ENCODE measurements at regions not wholly inside any gene's neighbourhood (a gene's known extent, or its start where the extent isn't known, plus 50 kb on each side); places are given as distances from the start of the nearest gene placed in this dataset.

DNA sequence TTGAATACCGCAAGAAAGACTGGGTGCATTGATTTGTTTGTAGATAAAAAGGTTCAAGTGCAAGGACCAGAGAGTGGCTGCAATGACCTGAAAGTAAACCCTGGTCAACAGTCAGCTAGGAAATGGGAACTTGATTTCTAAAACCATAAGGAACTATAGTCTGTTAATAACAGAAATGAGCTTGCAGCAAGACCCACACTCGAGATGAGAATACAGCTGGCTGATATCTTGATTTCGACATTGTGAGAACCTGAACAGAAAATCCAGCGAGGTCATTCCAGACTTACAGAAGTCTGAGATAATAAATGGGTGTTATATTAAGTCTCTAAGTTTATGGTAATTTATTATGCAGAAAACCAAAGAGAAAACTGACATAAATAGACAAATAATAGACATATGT is 177.3 kb downstream of the NFKBIZ start:
- no peak overlapping the region for H3K4me3 ChIP-seq (ENCODE audit: low read depth in 1 of 3, low read length in 3 of 3)
- no peak overlapping the region for H3K27ac ChIP-seq (ENCODE audit: low read depth in 1 of 2, low read length in 2 of 2)
- TF ChIP-seq RAD21 (IDR thresholded peaks at IDR 0.05), result no peak
- TF ChIP-seq, protein P1, sequence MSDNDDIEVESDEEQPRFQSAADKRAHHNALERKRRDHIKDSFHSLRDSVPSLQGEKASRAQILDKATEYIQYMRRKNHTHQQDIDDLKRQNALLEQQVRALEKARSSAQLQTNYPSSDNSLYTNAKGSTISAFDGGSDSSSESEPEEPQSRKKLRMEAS (IDR thresholded peaks at IDR 0.05), result peak; percentile 13
- H3K9ac ChIP-seq (ENCODE audit: low read depth in 1 of 2, low read length in 2 of 2), result no peak overlapping the region
- no peaks in the 10 kb centered on the region for H3K9me3 ChIP-seq (ENCODE audit: control insufficient read depth in 4 of 4, low read length in 3 of 4)
- WGBS, result 72% methylated on average over 4 of the region's 4 CpGs
- no peaks in the 10 kb centered on the region for H3K27me3 ChIP-seq (ENCODE audit: control insufficient read depth in 4 of 4, insufficient read depth in 4 of 4, low read length in 3 of 4)
- no peak for DNase-seq (ENCODE audit: low spot score)
- no peaks in the 10 kb centered on the region for H3K36me3 ChIP-seq (ENCODE audit: control insufficient read depth in 4 of 4, insufficient read depth in 3 of 4, low read depth in 1 of 4, low read length in 3 of 4)
- H3K4me1 ChIP-seq (ENCODE audit: control insufficient read depth in 4 of 4, insufficient read depth in 4 of 4, low read length in 3 of 4), result no peaks in the 10 kb centered on the region

DNA sequence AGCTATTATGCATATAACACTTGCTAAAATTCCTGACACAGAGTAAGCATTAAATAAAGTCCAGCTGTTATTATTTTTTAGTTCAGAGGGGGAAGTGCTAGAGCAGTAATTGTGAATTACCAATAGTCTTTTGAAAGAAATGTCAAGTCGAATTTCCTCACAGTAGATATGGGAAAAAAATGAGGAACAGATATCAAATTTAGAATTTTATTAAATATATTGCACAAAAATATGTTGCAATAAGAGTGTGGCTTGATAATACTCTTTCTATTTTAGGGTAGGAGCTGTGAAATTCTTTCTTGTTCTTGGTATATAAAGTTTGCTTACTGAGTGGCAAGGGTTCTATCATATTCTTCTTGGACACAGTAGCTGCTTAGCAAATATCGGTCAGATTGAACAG is 181.3 kb downstream of the NFKBIZ start:
- no peak overlapping the region for H3K4me3 ChIP-seq (ENCODE audit: low read depth in 1 of 3, low read length in 3 of 3)
- no peak for DNase-seq (ENCODE audit: low spot score)
- no peak overlapping the region for H3K27ac ChIP-seq (ENCODE audit: low read depth in 1 of 2, low read length in 2 of 2)
- no peaks in the 10 kb centered on the region for H3K4me1 ChIP-seq (ENCODE audit: control insufficient read depth in 4 of 4, insufficient read depth in 4 of 4, low read length in 3 of 4)
- H3K27me3 ChIP-seq (ENCODE audit: control insufficient read depth in 4 of 4, insufficient read depth in 4 of 4, low read length in 3 of 4), result no peaks in the 10 kb centered on the region
- H3K9ac ChIP-seq (ENCODE audit: low read depth in 1 of 2, low read length in 2 of 2), result no peak overlapping the region
- H3K9me3 ChIP-seq (ENCODE audit: control insufficient read depth in 4 of 4, low read length in 3 of 4), result no peaks in the 10 kb centered on the region
- 78% methylated on average over 2 of the region's 2 CpGs for WGBS
- TF ChIP-seq HNF4G (IDR thresholded peaks at IDR 0.05) (no peak), RXRA (IDR thresholded peaks at IDR 0.05) (no peak), SP1 (IDR thresholded peaks at IDR 0.05) (no peak), JUND (IDR thresholded peaks at IDR 0.05) (no peak), EGR1 (IDR thresholded peaks at IDR 0.05; ENCODE audit: low read depth in 2 of 2) (no peak), RAD21 (IDR thresholded peaks at IDR 0.05) (no peak), FOXA2 (IDR thresholded peaks at IDR 0.05) (no peak), GABPA (IDR thresholded peaks at IDR 0.05 in 1 of 2, conservative IDR thresholded peaks at IDR 0.05 in 1 of 2) (no peak), YY1 (IDR thresholded peaks at IDR 0.05) (no peak), FOXA1 (IDR thresholded peaks at IDR 0.05) (no peak), NR2F2 (IDR thresholded peaks at IDR 0.05) (no peak)
- TF ChIP-seq, protein P2, sequence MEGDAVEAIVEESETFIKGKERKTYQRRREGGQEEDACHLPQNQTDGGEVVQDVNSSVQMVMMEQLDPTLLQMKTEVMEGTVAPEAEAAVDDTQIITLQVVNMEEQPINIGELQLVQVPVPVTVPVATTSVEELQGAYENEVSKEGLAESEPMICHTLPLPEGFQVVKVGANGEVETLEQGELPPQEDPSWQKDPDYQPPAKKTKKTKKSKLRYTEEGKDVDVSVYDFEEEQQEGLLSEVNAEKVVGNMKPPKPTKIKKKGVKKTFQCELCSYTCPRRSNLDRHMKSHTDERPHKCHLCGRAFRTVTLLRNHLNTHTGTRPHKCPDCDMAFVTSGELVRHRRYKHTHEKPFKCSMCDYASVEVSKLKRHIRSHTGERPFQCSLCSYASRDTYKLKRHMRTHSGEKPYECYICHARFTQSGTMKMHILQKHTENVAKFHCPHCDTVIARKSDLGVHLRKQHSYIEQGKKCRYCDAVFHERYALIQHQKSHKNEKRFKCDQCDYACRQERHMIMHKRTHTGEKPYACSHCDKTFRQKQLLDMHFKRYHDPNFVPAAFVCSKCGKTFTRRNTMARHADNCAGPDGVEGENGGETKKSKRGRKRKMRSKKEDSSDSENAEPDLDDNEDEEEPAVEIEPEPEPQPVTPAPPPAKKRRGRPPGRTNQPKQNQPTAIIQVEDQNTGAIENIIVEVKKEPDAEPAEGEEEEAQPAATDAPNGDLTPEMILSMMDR (IDR thresholded peaks at IDR 0.05; ENCODE audit: low read depth, low read length, missing input control), result no peak
- TF ChIP-seq, protein P3, sequence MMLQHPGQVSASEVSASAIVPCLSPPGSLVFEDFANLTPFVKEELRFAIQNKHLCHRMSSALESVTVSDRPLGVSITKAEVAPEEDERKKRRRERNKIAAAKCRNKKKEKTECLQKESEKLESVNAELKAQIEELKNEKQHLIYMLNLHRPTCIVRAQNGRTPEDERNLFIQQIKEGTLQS (IDR thresholded peaks at IDR 0.05), result no peak
- TF ChIP-seq, protein P4, sequence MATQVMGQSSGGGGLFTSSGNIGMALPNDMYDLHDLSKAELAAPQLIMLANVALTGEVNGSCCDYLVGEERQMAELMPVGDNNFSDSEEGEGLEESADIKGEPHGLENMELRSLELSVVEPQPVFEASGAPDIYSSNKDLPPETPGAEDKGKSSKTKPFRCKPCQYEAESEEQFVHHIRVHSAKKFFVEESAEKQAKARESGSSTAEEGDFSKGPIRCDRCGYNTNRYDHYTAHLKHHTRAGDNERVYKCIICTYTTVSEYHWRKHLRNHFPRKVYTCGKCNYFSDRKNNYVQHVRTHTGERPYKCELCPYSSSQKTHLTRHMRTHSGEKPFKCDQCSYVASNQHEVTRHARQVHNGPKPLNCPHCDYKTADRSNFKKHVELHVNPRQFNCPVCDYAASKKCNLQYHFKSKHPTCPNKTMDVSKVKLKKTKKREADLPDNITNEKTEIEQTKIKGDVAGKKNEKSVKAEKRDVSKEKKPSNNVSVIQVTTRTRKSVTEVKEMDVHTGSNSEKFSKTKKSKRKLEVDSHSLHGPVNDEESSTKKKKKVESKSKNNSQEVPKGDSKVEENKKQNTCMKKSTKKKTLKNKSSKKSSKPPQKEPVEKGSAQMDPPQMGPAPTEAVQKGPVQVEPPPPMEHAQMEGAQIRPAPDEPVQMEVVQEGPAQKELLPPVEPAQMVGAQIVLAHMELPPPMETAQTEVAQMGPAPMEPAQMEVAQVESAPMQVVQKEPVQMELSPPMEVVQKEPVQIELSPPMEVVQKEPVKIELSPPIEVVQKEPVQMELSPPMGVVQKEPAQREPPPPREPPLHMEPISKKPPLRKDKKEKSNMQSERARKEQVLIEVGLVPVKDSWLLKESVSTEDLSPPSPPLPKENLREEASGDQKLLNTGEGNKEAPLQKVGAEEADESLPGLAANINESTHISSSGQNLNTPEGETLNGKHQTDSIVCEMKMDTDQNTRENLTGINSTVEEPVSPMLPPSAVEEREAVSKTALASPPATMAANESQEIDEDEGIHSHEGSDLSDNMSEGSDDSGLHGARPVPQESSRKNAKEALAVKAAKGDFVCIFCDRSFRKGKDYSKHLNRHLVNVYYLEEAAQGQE (IDR thresholded peaks at IDR 0.05), result no peak
- no peaks in the 10 kb centered on the region for H3K36me3 ChIP-seq (ENCODE audit: control insufficient read depth in 4 of 4, insufficient read depth in 3 of 4, low read depth in 1 of 4, low read length in 3 of 4)
